GM10248 (cell line): ENCODE measurements at regions not wholly inside any gene's neighbourhood (a gene's known extent, or its start where the extent isn't known, plus 50 kb on each side); places are given as distances from the start of the nearest gene placed in this dataset.

Source experiments
- CTCF ChIA-PET: fragments of 300-600 bp; sonication (Branson Sonifier 250); formaldehyde crosslinking; extraction: SDS; loops from one replicate; lab custom pipeline; 2021; ENCODE audit warnings: antibody characterized with exemption; lab: Yijun Ruan, JAX
- POLR2A ChIA-PET: fragments of 350-650 bp; sonication (Branson Sonifier 250); formaldehyde crosslinking; extraction: SDS; loops from one replicate; lab custom pipeline; 2020; ENCODE audit warnings: antibody characterized with exemption; lab: Yijun Ruan, JAX
- DNase-seq: peaks from one replicate; pipeline ENCODE4 v3.0.0; 2012; ENCODE audit errors: extremely low spot score
- TF ChIP-seq, protein P1 (sequence below): IDR thresholded peaks from 2 replicates; pipeline ENCODE4 v1.5.1; 2012; ENCODE audit warnings: mild to moderate bottlenecking, low read depth; ENCODE audit errors: extremely low read depth, missing control alignments, control extremely low read depth

DNA sequence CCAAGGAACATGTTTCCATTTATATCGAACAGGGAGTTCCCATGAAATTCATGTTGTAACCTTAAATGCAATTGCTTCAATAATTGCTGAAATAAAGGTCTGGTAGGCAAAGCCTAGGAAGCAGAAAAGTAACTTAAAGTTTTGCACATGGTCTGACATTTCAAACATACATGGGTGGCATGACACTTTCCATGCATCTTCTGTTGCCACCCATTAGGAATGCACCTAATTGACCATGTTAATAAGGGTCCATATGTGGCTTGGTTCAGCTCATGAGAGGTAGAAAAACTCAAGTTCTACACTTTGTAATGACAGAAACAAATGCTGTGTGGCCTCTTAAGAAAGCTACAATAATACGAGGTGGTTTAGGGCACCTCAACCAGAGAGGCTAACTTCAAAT lies 72.0 kb upstream of the GORAB start:
- no peak for DNase-seq
- TF ChIP-seq, protein P1, sequence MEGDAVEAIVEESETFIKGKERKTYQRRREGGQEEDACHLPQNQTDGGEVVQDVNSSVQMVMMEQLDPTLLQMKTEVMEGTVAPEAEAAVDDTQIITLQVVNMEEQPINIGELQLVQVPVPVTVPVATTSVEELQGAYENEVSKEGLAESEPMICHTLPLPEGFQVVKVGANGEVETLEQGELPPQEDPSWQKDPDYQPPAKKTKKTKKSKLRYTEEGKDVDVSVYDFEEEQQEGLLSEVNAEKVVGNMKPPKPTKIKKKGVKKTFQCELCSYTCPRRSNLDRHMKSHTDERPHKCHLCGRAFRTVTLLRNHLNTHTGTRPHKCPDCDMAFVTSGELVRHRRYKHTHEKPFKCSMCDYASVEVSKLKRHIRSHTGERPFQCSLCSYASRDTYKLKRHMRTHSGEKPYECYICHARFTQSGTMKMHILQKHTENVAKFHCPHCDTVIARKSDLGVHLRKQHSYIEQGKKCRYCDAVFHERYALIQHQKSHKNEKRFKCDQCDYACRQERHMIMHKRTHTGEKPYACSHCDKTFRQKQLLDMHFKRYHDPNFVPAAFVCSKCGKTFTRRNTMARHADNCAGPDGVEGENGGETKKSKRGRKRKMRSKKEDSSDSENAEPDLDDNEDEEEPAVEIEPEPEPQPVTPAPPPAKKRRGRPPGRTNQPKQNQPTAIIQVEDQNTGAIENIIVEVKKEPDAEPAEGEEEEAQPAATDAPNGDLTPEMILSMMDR: no peak
- POLR2A ChIA-PET: no interaction called here
- CTCF ChIA-PET: no interaction called here

DNA sequence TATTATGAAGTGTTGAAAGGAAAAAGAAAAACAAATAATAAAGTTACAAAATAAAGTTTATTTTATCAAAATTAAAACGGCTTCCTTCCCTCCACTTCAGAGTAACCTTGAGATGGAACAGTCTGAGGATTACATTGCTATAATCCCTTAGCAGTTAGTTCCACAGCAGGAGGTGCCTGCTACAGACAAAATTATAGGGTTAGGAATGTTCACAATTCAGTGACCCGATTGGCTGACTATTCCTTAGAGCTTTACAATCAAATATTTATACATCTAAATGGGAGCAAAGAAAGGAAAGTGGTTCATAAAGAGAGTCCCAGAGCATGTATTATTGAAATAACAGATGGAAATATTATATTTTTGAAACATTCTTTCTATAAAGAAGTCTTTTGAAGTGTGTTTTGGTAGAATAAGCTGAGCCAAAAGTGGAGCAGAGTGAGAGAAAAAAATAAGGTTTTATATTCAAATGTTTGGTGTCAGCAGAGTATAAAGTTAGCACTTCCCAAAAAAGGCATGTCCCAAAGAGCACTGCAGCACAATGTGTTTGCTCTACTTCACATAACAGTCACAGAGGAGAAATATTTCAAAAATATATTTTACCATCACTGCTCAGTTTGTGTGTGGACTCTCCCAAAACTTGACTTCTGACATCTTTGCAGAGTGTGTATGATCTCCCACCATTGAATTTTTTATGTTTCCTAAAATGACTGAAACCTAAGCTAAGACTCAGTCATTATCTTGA lies 71.4 kb upstream of the GORAB start:
- POLR2A ChIA-PET: no interaction called here
- TF ChIP-seq, protein P1: no peak
- DNase-seq: no peak
- CTCF ChIA-PET: no interaction called here

DNA sequence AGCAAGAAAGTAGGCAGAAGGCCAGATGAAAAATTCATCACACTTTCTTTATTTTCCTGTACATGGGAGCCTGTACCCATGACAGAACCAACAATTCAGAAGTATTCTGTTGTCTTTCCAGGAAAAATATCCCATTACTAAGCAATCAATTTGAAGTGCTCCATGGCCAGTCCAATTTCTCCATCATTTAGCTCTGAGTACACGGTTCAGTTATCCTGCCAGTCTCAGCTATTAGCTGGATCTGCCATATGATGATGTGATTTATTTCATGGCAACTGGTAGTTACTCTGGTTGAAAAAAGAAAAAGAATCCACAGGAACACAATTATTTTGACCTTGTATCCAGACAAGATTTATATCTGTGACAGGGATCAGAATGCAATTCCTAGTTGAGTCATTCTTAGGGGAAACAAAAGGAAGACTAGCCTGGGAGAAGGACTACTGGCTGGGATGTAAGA lies 70.6 kb upstream of the GORAB start:
- DNase-seq: no peak
- ChIA-PET CTCF (no interaction called here), POLR2A (no interaction called here)
- TF ChIP-seq, protein P1: no peak

DNA sequence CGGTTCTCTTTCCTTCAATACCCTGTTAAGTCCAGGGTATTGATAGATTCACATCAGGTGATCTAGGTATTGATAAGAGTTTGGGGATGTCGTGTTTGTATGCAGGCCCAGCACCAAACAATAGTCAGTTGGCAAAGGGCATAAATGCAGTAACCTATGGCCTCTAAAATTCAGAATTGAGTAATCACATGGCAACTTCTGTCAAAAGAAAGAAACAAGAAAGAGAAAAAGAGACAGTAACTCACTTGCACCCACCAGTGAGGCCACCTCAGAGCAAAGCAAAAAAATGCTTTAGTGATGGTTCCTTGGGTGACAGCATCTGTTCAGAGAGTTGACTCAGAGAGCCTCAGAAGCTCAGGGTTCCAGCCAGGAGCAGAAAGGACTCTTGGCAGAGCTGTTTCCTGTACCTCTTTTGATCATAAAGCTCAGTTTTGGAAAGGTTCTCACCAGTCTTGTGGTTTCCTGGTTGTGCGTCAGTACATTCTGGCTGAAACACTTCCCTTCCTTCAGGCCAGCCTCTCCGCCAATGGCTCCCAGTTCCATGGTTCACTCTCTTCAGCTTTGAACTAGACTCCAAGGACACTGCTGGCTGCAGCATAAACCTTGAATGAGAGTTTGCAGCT lies 70.1 kb upstream of the GORAB start:
- ChIA-PET POLR2A (no interaction called here), CTCF (no interaction called here)
- no peak for DNase-seq
- TF ChIP-seq, protein P1: no peak

DNA sequence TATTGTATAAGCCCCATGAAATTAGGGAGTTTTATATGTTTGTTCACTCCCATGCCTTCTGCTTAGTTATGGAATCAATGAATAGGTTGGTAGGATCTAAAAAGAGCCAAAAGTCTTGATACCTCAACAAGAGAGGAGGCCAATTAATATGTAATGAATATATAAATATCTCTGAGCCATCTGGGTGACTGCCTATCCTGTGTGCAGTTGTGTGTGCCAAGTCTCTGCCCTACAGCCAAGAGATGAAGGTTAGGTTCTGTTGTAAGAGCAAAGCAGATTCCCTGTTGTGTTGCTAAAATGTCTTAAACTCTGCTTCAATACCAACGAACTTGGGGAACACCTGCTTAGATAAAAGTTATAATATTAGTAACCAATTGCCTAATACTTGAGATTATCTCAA lies 61.8 kb upstream of the GORAB start:
- TF ChIP-seq, protein P1: no peak
- DNase-seq: no peak
- ChIA-PET CTCF (no interaction called here), POLR2A (no interaction called here)

DNA sequence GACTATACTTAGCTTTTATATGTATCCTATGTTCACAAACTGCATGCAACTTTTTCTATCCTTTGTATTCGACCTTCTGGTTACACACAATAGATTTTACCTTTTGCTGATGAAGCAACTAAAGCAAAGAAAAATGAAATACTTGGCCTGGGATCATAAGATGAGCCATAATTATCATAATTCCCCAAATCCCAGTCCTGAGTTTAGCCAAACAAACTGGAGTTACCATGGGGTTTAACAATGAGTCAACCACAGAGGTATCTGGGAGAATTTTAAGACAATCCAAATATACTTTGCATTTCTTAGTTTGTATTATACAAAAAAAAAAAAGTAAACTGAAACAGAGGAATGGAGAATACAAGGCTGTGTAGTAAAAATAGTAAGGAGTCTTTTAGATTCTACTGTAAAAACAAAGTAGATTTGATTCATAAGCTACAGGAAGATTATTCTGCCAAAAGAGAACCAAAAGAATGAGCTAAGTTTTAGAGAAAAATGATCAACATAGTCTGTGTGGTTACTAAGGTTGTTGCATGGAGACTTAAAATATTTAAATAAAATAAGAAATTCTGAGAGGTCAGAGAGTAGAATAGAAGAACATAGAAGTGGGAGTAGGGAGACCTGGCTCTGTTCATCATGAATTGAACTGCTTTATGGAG lies 60.4 kb upstream of the GORAB start:
- TF ChIP-seq, protein P1: no peak
- no peak for DNase-seq
- ChIA-PET POLR2A (no interaction called here), CTCF (no interaction called here)
